Adrenal gland (tissue), 5 donors: ENCODE measurements at regions not wholly inside any gene's neighbourhood (a gene's known extent, or its start where the extent isn't known, plus 50 kb on each side); places are given as distances from the start of the nearest gene placed in this dataset.

Experiments
- POLR2A ChIP-seq, 2 donors: fragments of 450-650 bp; IDR thresholded peaks; one replicate each; pipeline ENCODE4 v1.6.1; 2017; ENCODE audit warnings: antibody characterized with exemption in 2 of 2, mild to moderate bottlenecking in 2 of 2, moderate library complexity in 1 of 2
- TF ChIP-seq, protein P1 (sequence below), 6 experiments: fragments of 450-650 bp in 4 of 6; fragments of 200-600 bp in 2 of 6; sonication (generic) in 1 of 6; IDR thresholded peaks; 1 replicate in 5 of 6; 2 replicates in 1 of 6; pipeline versions ENCODE4 v1.5.1 to v1.8.0; 2016 to 2021; ENCODE audit warnings: antibody characterized with exemption in 6 of 6, mild to moderate bottlenecking in 2 of 6, moderate library complexity in 1 of 6
- donor health status: DM: no; HTN: no; CAD: no.

DNA sequence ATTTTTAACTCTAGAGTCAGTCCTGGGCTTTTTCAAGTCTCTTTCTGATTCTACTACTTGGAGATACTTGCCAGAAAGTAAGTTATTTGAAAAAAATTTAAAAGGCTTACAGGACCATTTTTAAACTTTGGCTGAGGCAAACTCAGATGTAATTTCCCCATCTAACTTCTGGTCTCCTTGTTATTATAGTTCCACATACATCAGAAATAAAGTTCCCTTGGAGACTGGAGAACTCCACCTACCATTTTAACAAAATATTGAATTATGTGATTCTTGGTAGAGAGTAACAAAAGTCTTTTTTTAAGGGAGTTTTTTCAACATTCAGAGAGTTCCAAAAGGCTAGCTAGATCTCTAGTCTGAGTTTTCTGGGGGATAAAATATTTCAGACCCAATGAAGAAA is 56.3 kb upstream of the SNX2 start:
- TF ChIP-seq, protein P1, sequence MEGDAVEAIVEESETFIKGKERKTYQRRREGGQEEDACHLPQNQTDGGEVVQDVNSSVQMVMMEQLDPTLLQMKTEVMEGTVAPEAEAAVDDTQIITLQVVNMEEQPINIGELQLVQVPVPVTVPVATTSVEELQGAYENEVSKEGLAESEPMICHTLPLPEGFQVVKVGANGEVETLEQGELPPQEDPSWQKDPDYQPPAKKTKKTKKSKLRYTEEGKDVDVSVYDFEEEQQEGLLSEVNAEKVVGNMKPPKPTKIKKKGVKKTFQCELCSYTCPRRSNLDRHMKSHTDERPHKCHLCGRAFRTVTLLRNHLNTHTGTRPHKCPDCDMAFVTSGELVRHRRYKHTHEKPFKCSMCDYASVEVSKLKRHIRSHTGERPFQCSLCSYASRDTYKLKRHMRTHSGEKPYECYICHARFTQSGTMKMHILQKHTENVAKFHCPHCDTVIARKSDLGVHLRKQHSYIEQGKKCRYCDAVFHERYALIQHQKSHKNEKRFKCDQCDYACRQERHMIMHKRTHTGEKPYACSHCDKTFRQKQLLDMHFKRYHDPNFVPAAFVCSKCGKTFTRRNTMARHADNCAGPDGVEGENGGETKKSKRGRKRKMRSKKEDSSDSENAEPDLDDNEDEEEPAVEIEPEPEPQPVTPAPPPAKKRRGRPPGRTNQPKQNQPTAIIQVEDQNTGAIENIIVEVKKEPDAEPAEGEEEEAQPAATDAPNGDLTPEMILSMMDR (IDR thresholded peaks at IDR 0.05), result no peak
- TF ChIP-seq POLR2A (IDR thresholded peaks at IDR 0.05), result no peak
